GM12892 (cell line): ENCODE measurements at regions not wholly inside any gene's neighbourhood (a gene's known extent, or its start where the extent isn't known, plus 50 kb on each side); places are given as distances from the start of the nearest gene placed in this dataset.

Experiments
- POLR2A ChIP-seq: IDR thresholded peaks from 2 replicates; pipeline ENCODE4 v1.6.1; 2011; ENCODE audit warnings: low read depth, low read length, control low read depth
- POLR2AphosphoS5 ChIP-seq: IDR thresholded peaks from 2 replicates; pipeline ENCODE4 v1.6.1; 2011; ENCODE audit warnings: low read depth, low read length, control low read depth

GRCh38 chr13:26480246-26480855, 77.1 kb upstream of the WASF3 start:
- TF ChIP-seq POLR2AphosphoS5 = no peak
- TF ChIP-seq POLR2A = no peak
